ENCODE measurements at regions not wholly inside any gene's neighbourhood (a gene's known extent, or its start where the extent isn't known, plus 50 kb on each side); places are given as distances from the start of the nearest gene placed in this dataset.

GRCh38 chr13:80865329-80865728, 524.4 kb upstream of the SPRY2 start:
- H3K4me1 ChIP-seq = no peaks in the 10 kb centered on the region
- H3K27ac ChIP-seq = no peak overlapping the region
- H3K9me3 ChIP-seq = no peaks in the 10 kb centered on the region
- DNase-seq (no peak), ATAC-seq (ENCODE audit: low FRiP score in 2 of 2) (no peak)
- H3K36me3 ChIP-seq = no peaks in the 10 kb centered on the region
- no peak overlapping the region for H3K4me3 ChIP-seq
- 84 to 87% methylated on average over 1 of the region's 1 CpG for WGBS, 2 donors
- no peaks in the 10 kb centered on the region for H3K27me3 ChIP-seq
- TF ChIP-seq POLR2AphosphoS5 (IDR thresholded peaks at IDR 0.05) (no peak), POLR2A (IDR thresholded peaks at IDR 0.05) (no peak), EP300 (IDR thresholded peaks at IDR 0.05) (no peak), CTCF (IDR thresholded peaks at IDR 0.05) (no peak)

- TF ChIP-seq CTCF (IDR thresholded peaks at IDR 0.05) (no peak), POLR2A (IDR thresholded peaks at IDR 0.05) (no peak), POLR2AphosphoS5 (IDR thresholded peaks at IDR 0.05) (no peak), EP300 (IDR thresholded peaks at IDR 0.05) (no peak)
- Histone ChIP-seq H3K4me3 (no peak overlapping the region), H3K9me3 (no peaks in the 10 kb centered on the region), H3K4me1 (no peaks in the 10 kb centered on the region), H3K27ac (no peak overlapping the region), H3K36me3 (no peaks in the 10 kb centered on the region), H3K27me3 (no peaks in the 10 kb centered on the region)
- ATAC-seq (ENCODE audit: low FRiP score in 2 of 2) (no peak), DNase-seq (no peak)
- WGBS, 2 donors = 41 to 62% methylated on average over 4 of the region's 4 CpGs
Observed at GRCh38 chr13:80862456-80862855, 521.5 kb upstream of the SPRY2 start.

- no peak overlapping the region for H3K4me3 ChIP-seq
- H3K27me3 ChIP-seq = no peaks in the 10 kb centered on the region
- no peaks in the 10 kb centered on the region for H3K4me1 ChIP-seq
- TF ChIP-seq EP300 (IDR thresholded peaks at IDR 0.05) (no peak), CTCF (IDR thresholded peaks at IDR 0.05) (no peak), POLR2A (IDR thresholded peaks at IDR 0.05) (no peak), POLR2AphosphoS5 (IDR thresholded peaks at IDR 0.05) (no peak)
- no peak overlapping the region for H3K27ac ChIP-seq
- no peaks in the 10 kb centered on the region for H3K36me3 ChIP-seq
- DNase-seq (no peak), ATAC-seq (ENCODE audit: low FRiP score in 2 of 2) (no peak)
- 71 to 74% methylated on average over 2 of the region's 2 CpGs for WGBS, 2 donors
- no peaks in the 10 kb centered on the region for H3K9me3 ChIP-seq
Observed at GRCh38 chr13:80860845-80861244, 519.9 kb upstream of the SPRY2 start.

GRCh38 chr13:80858131-80858530, 517.2 kb upstream of the SPRY2 start:
- Histone ChIP-seq H3K27me3 (no peaks in the 10 kb centered on the region), H3K27ac (no peak overlapping the region), H3K4me1 (no peaks in the 10 kb centered on the region), H3K36me3 (no peaks in the 10 kb centered on the region), H3K4me3 (no peak overlapping the region), H3K9me3 (no peaks in the 10 kb centered on the region)
- DNase-seq (no peak), ATAC-seq (ENCODE audit: low FRiP score in 2 of 2) (no peak)
- WGBS, 2 donors = 86 to 95% methylated on average over 2 of the region's 2 CpGs
- no peak for TF ChIP-seq POLR2AphosphoS5 (IDR thresholded peaks at IDR 0.05)
- TF ChIP-seq CTCF (IDR thresholded peaks at IDR 0.05) = no peak
- no peak for TF ChIP-seq POLR2A (IDR thresholded peaks at IDR 0.05)
- TF ChIP-seq EP300 (IDR thresholded peaks at IDR 0.05) = no peak

GRCh38 chr13:80857321-80857720, 516.4 kb upstream of the SPRY2 start:
- no peaks in the 10 kb centered on the region for H3K27me3 ChIP-seq
- ATAC-seq (ENCODE audit: low FRiP score in 2 of 2) = no peak

More at GRCh38 chr13:80857321-80857720, 516.4 kb upstream of the SPRY2 start:
- TF ChIP-seq CTCF (IDR thresholded peaks at IDR 0.05) (no peak), POLR2AphosphoS5 (IDR thresholded peaks at IDR 0.05) (no peak), POLR2A (IDR thresholded peaks at IDR 0.05) (no peak), EP300 (IDR thresholded peaks at IDR 0.05) (no peak)
- DNase-seq = no peak
- Histone ChIP-seq H3K4me3 (no peak overlapping the region), H3K36me3 (no peaks in the 10 kb centered on the region), H3K27ac (no peak overlapping the region), H3K4me1 (no peaks in the 10 kb centered on the region), H3K9me3 (no peaks in the 10 kb centered on the region)

Data from upper lobe of left lung (tissue), 6 donors.